T-cell (primary cell): ENCODE measurements at regions not wholly inside any gene's neighbourhood (a gene's known extent, or its start where the extent isn't known, plus 50 kb on each side); places are given as distances from the start of the nearest gene placed in this dataset.

Experiments
- ATAC-seq, 4 experiments: fragments of 200-7000 bp in 3 of 4; fragments of 150-1000 bp in 1 of 4; cut with Tn5 transposase; replicated peaks in 1 of 4; 1 replicate in 3 of 4; 2 replicates in 1 of 4; pipeline ENCODE4 v1.10.0; 2021; ENCODE audit warnings: moderate library complexity in 3 of 4, mild to moderate bottlenecking in 2 of 4, moderate number of reproducible peaks in 1 of 4
- CTCF ChIA-PET, 2 donors: fragments of 300-600 bp; sonication (Branson Sonifier 250); formaldehyde crosslinking; loops; one replicate each; lab custom pipeline; 2022; ENCODE audit warnings: antibody characterized with exemption in 2 of 2; lab: Charles Lee
- POLR2A ChIA-PET, 2 donors: fragments of 300-600 bp; sonication (Branson Sonifier 250); formaldehyde crosslinking; loops; one replicate each; lab custom pipeline; 2022; ENCODE audit warnings: antibody characterized with exemption in 2 of 2; lab: Charles Lee
- DNase-seq, 35 experiments: peaks; one replicate each; pipeline versions ENCODE4 v3.0.0 to v3.0.0-alpha.2; 2013 to 2023
- H3K27ac ChIP-seq: one replicate; pipeline ENCODE4 v1.5.1; 2013; ENCODE audit warnings: low read length
- H3K27me3 ChIP-seq, 2 experiments: replicated peaks in 1 of 2; 1 replicate in 1 of 2; 2 replicates in 1 of 2; pipeline versions ENCODE4 v1.6.1 to v1.7.0; 2013; ENCODE audit warnings: low read length in 1 of 2, mixed read lengths in 1 of 2; ENCODE audit not compliant: control insufficient read depth in 2 of 2, insufficient read depth in 2 of 2; ENCODE audit errors: extremely low read depth in 1 of 2
- H3K36me3 ChIP-seq, 2 donors: 1 replicate in 1 of 2; 2 replicates in 1 of 2; pipeline versions ENCODE4 v1.6.1 to v1.7.0; 2013; ENCODE audit warnings: low read length in 1 of 2; ENCODE audit not compliant: control insufficient read depth in 2 of 2, insufficient read depth in 1 of 2; ENCODE audit errors: extremely low read depth in 1 of 2
- H3K4me1 ChIP-seq, 2 experiments: 1 replicate in 1 of 2; 2 replicates in 1 of 2; pipeline versions ENCODE4 v1.6.1 to v1.7.0; 2013; ENCODE audit warnings: low read length in 2 of 2, mixed read lengths in 1 of 2; ENCODE audit not compliant: insufficient read depth in 2 of 2, control insufficient read depth in 1 of 2; ENCODE audit errors: extremely low read depth in 1 of 2
- H3K4me3 ChIP-seq, 2 donors: 1 replicate in 1 of 2; 2 replicates in 1 of 2; pipeline versions ENCODE4 v1.5.1 to v1.7.0; 2013; ENCODE audit warnings: mild to moderate bottlenecking in 2 of 2, low read length in 1 of 2, moderate library complexity in 1 of 2; ENCODE audit not compliant: control insufficient read depth in 1 of 2; ENCODE audit errors: extremely low read depth in 1 of 2
- H3K9me3 ChIP-seq: 2 replicates; pipeline ENCODE4 v1.7.0; 2013
- H3K27ac Mint-ChIP-seq, 2 donors: one replicate each; pipeline ENCODE4 v1.8.0; 2020 to 2021; ENCODE audit warnings: mild to moderate bottlenecking in 2 of 2, mixed read lengths in 2 of 2
- H3K27me3 Mint-ChIP-seq, 2 donors: one replicate each; pipeline ENCODE4 v1.8.0; 2021 to 2022; ENCODE audit warnings: mixed read lengths in 2 of 2
- H3K36me3 Mint-ChIP-seq: one replicate; pipeline ENCODE4 v1.8.0; 2021; ENCODE audit warnings: mixed read lengths
- H3K4me1 Mint-ChIP-seq, 3 donors: one replicate each; pipeline ENCODE4 v1.8.0; 2020 to 2022; ENCODE audit warnings: mixed read lengths in 3 of 3, mild to moderate bottlenecking in 1 of 3
- H3K4me3 Mint-ChIP-seq, 3 donors: one replicate each; pipeline ENCODE4 v1.8.0; 2020 to 2022; ENCODE audit warnings: mild to moderate bottlenecking in 3 of 3, mixed read lengths in 3 of 3, moderate library complexity in 3 of 3
- H3K9me3 Mint-ChIP-seq, 3 donors: one replicate each; pipeline ENCODE4 v1.8.0; 2020 to 2022; ENCODE audit warnings: mixed read lengths in 3 of 3
- WGBS: methylation state at CpG from one replicate; pipeline ENCODE4 v1.1.5; 2013; ENCODE audit warnings: missing lambda C conversion rate; ENCODE audit not compliant: insufficient coverage; 5-methylcytosine and 5-hydroxymethylcytosine counted together

DNA sequence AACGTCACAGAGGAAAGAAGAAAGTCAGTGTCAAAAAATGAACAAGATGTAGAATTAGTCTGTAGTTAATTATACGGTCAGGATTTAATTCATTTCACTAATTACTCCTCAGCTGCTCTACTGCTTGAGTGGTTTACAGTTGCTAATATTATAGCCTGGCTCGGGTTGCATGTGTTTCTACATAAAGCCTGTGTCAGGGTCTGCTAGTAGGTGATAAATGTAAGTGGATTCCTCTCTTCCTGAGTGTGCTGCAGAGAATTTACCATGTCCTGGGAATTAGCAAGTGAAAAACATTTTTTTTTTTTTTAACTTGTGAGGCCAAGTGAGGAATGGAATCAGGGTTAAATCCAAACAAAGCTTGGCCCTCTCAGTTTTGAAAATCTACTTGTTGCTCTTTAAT is 622.6 kb downstream of the EPHA4 start:
- no peak overlapping the region for H3K27ac Mint-ChIP-seq
- H3K36me3 Mint-ChIP-seq = no peaks in the 10 kb centered on the region
- no peaks in the 10 kb centered on the region for H3K27me3 ChIP-seq
- POLR2A ChIA-PET = no interaction called here
- no peak overlapping the region for H3K4me3 ChIP-seq
- ATAC-seq (no peak), DNase-seq (no peak)
- no peaks in the 10 kb centered on the region for H3K4me1 Mint-ChIP-seq
- peaks cover 2% of the 10 kb centered on the region for H3K9me3 ChIP-seq
- peaks cover 0 to 3% of the 10 kb centered on the region in 2 donors for H3K27me3 Mint-ChIP-seq
- no peak overlapping the region for H3K27ac ChIP-seq
- no CpG with 5 or more reads among the region's 3 CpGs for WGBS
- H3K9me3 Mint-ChIP-seq = peaks cover 0 to 4% (median 3%) of the 10 kb centered on the region in 3 donors
- H3K36me3 ChIP-seq = no peaks in the 10 kb centered on the region
- no peaks in the 10 kb centered on the region for H3K4me1 ChIP-seq
- H3K4me3 Mint-ChIP-seq = no peak overlapping the region
- CTCF ChIA-PET = interaction anchor here in 1 of 2 donors (0.6 kb wide), 1 partner anchor 10 kb away, joined by 3 read pairs; no protein-coding TSS in a partner anchor

DNA sequence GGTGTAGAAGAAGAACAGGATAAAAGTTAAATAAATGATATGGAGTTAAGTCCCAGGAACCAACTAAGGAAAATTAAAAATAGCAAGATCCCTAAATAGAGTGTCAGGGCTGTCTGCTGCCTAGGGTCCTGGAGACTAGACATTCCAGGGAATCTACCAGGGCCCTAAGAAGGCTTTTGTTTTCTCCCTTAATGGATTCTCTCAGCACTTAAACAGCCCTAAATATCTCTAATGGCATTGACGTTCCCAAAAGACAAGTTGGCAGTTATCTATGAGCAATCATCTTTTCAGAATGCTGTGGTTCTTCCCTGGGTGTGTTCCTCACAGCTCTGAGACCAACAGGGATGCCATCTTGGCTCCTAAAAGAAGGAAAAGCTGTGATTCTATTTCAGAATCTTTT is 616.3 kb downstream of the EPHA4 start:
- H3K4me1 Mint-ChIP-seq = no peaks in the 10 kb centered on the region
- DNase-seq (no peak), ATAC-seq (no peak)
- WGBS = no CpG with 5 or more reads among the region's 1 CpG
- H3K4me1 ChIP-seq = no peaks in the 10 kb centered on the region
- no peaks in the 10 kb centered on the region for H3K36me3 ChIP-seq
- no peaks in the 10 kb centered on the region for H3K36me3 Mint-ChIP-seq
- H3K27ac Mint-ChIP-seq = no peak overlapping the region
- peaks cover 1 to 11% of the 10 kb centered on the region in 2 donors for H3K27me3 Mint-ChIP-seq
- H3K27ac ChIP-seq = no peak overlapping the region
- ChIA-PET CTCF (no interaction called here), POLR2A (no interaction called here)
- no peak overlapping the region for H3K4me3 ChIP-seq
- H3K9me3 ChIP-seq = peaks cover 2% of the 10 kb centered on the region
- H3K27me3 ChIP-seq = no peaks in the 10 kb centered on the region
- peaks cover 0 to 4% (median 3%) of the 10 kb centered on the region in 3 donors for H3K9me3 Mint-ChIP-seq
- H3K4me3 Mint-ChIP-seq = no peak overlapping the region

DNA sequence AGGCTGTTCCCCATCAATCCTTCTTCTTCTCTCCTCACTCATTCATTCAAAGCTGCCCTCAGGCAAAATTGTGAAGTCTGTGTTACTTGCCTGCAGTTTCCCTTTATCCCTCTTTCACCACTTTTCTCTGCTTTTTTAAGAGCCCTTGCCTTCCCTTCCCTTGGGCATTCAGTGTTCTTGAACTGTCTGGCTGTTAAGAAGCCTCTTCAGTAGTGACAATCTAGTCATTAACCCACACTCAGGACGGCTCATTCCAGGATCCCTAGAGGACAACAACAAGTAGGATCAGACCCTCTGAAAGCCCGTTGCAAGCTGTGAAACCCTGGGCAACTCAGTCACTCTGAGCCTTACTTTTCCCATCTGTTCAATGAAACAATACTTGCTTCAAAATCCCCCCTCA is 615.7 kb downstream of the EPHA4 start:
- CTCF ChIA-PET = no interaction called here
- H3K4me3 Mint-ChIP-seq = no peak overlapping the region
- no peaks in the 10 kb centered on the region for H3K4me1 Mint-ChIP-seq
- no peak overlapping the region for H3K27ac Mint-ChIP-seq
- H3K27me3 Mint-ChIP-seq = peaks cover 1 to 11% of the 10 kb centered on the region in 2 donors
- no peak for ATAC-seq
- no peaks in the 10 kb centered on the region for H3K27me3 ChIP-seq
- DNase-seq = no peak
- H3K9me3 ChIP-seq = peaks cover 2% of the 10 kb centered on the region
- H3K36me3 Mint-ChIP-seq = no peaks in the 10 kb centered on the region
- 60% methylated on average over 2 of the region's 2 CpGs for WGBS
- no peak overlapping the region for H3K27ac ChIP-seq
- POLR2A ChIA-PET = interaction anchor here in 1 of 2 donors (0.7 kb wide), 1 partner anchor 13 kb away, joined by 5 read pairs; no protein-coding TSS in a partner anchor
- H3K36me3 ChIP-seq = no peaks in the 10 kb centered on the region
- no peak overlapping the region for H3K4me3 ChIP-seq
- H3K4me1 ChIP-seq = no peaks in the 10 kb centered on the region
- peaks cover 0 to 4% (median 3%) of the 10 kb centered on the region in 3 donors for H3K9me3 Mint-ChIP-seq

DNA sequence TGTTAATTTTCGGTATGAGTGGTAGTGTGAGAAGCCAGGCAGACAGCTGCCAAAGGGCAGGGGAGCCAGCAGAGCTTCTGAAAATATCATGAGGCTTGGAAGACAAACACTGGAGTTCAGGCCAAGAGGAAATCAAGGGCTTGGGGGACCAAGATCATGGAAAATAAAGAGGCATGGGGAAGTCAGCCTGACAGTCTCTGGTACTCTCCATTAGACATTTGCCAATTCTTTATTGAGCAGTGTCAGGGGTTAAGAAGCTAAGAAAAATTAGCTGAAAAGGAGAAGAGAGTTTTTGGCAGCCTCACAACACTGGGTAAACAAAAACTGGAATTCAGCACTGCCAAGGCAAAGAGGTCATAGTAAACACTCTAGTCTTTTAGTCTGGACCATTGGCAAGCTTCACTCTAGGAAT is 612.7 kb downstream of the EPHA4 start:
- CTCF ChIA-PET = no interaction called here
- no peaks in the 10 kb centered on the region for H3K4me1 Mint-ChIP-seq

DNA sequence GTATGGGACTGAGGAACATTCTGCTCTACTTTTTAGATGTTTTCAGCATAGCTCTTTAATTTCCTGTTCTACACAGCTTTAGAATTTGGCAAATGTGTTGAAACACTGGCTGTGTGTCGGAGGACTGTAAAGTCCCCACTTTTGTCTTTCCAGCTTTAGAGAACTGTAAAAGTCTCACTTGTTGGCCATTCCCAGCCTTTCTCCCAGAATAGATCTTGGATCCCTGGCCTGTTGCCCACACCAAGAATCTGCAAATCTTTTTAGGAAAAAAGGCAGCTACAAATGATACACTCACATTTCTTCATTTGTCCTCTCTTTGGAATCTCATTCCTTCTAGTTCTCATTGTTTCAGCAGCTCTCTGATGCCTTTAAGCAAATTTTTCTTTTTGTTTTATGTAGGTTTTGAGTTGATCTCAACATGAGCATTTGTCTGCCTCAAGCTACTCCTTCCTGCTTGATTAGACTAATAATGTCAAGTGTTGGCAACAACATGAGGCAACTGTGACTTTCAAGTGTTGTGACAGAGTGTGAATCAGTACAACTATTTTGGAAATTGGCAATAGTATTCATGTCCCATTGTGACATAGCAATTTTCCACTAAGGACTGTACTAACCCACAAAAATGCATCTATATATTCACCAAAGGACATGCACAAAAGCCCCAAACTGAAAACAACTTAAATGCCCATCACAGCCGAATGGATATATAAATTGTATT is 610.8 kb downstream of the EPHA4 start:
- ChIA-PET POLR2A (interaction anchor here in 1 of 2 donors (0.6 kb wide), 1 partner anchor 715 kb away, joined by 3 read pairs; no protein-coding TSS in a partner anchor), CTCF (no interaction called here)
- Histone ChIP-seq H3K27me3 (no peaks in the 10 kb centered on the region), H3K4me1 (no peaks in the 10 kb centered on the region), H3K36me3 (no peaks in the 10 kb centered on the region), H3K4me3 (no peak overlapping the region), H3K27ac (no peak overlapping the region), H3K9me3 (no peaks in the 10 kb centered on the region)
- WGBS = 100% methylated on average over 1 of the region's 2 CpGs
- H3K9me3 Mint-ChIP-seq = no peaks in the 10 kb centered on the region
- H3K4me1 Mint-ChIP-seq = no peaks in the 10 kb centered on the region
- no peaks in the 10 kb centered on the region for H3K36me3 Mint-ChIP-seq
- ATAC-seq (no peak), DNase-seq (no peak)
- H3K27ac Mint-ChIP-seq = no peak overlapping the region
- H3K27me3 Mint-ChIP-seq = peaks cover 1 to 17% of the 10 kb centered on the region in 2 donors
- H3K4me3 Mint-ChIP-seq = no peak overlapping the region

More for the DNA sequence above, 612.7 kb downstream of the EPHA4 start:
- no peaks in the 10 kb centered on the region for H3K4me1 ChIP-seq
- WGBS = no CpG with 5 or more reads among the region's 1 CpG
- no peak overlapping the region for H3K27ac ChIP-seq
- Mint-ChIP-seq H3K27ac (no peak overlapping the region), H3K9me3 (no peaks in the 10 kb centered on the region), H3K36me3 (no peaks in the 10 kb centered on the region), H3K27me3 (peaks cover 1 to 11% of the 10 kb centered on the region in 2 donors), H3K4me3 (no peak overlapping the region)
- H3K9me3 ChIP-seq = no peaks in the 10 kb centered on the region
- ATAC-seq (no peak), DNase-seq (no peak)
- no peaks in the 10 kb centered on the region for H3K36me3 ChIP-seq
- H3K27me3 ChIP-seq = no peaks in the 10 kb centered on the region
- POLR2A ChIA-PET = no interaction called here
- no peak overlapping the region for H3K4me3 ChIP-seq

DNA sequence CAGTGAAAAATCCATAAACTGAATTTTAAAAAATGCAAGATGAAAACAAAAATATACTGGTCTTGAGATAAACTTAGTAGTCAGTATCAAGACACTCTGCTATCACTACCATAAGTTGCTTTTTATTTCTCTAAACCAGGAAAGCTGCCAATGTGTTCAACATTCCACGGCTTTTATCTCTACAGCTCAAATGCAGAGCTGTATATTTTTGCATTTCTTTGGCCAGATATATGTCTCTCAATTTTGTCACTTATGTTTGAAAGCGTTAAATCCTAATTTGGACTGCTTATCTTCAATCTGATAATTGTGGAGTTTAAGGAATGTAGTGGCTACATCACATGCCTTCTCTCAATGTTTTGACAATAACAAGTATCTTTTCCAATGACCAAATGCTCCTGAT is 609.5 kb downstream of the EPHA4 start:
- H3K27ac Mint-ChIP-seq = no peak overlapping the region
- WGBS = no CpG with 5 or more reads among the region's 2 CpGs
- peaks cover 1 to 13% of the 10 kb centered on the region in 2 donors for H3K27me3 Mint-ChIP-seq
- Histone ChIP-seq H3K27ac (no peak overlapping the region), H3K27me3 (no peaks in the 10 kb centered on the region), H3K4me1 (no peaks in the 10 kb centered on the region), H3K36me3 (no peaks in the 10 kb centered on the region), H3K4me3 (no peak overlapping the region), H3K9me3 (no peaks in the 10 kb centered on the region)
- no peak for DNase-seq
- H3K36me3 Mint-ChIP-seq = no peaks in the 10 kb centered on the region
- H3K4me1 Mint-ChIP-seq = no peaks in the 10 kb centered on the region
- H3K4me3 Mint-ChIP-seq = no peak overlapping the region
- POLR2A ChIA-PET = interaction anchor here in 1 of 2 donors (0.6 kb wide), 1 partner anchor 213 kb away, joined by 3 read pairs; no protein-coding TSS in a partner anchor
- CTCF ChIA-PET = no interaction called here
- ATAC-seq = no peak
- H3K9me3 Mint-ChIP-seq = no peaks in the 10 kb centered on the region
